ENCODE measurements at regions not wholly inside any gene's neighbourhood (a gene's known extent, or its start where the extent isn't known, plus 50 kb on each side); places are given as distances from the start of the nearest gene placed in this dataset.
"Not testable (repeated sequence)": the region's sequence is repeated elsewhere in the genome, so short reads cannot be mapped to it uniquely, and the experiment has no call there.

DNA sequence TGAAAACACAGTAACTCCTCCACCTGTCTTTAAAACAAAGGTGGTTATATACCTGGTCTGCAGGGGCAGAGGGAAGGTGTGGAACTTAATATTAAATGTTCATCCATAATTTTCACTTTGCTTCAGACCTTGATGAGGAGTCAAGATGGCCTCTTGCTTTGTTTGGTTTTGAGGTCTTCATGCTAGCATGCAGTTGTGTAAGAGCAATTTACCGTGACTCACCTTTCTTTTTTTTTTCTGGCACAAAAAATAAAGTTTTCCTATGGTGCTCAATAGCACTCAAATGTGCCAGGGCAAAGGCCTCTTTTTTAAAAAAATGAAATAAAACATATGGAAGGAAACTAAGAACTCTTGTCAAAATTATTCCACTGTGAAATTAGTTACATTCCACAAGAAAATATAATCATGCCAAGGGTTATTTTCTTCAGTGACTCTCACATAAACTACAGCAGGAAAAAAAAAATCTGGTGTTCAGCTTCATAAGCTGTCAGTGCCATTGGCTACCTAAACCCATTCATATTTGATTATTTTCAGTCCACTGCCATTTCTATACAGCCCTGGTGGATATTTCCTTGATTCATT is 128.2 kb downstream of the SLC7A11 start:
- FAIRE-seq: no peak

- FAIRE-seq: not testable (repeated sequence)
Measured at GRCh38 chr4:138112890-138113289, 129.3 kb downstream of the SLC7A11 start.

DNA sequence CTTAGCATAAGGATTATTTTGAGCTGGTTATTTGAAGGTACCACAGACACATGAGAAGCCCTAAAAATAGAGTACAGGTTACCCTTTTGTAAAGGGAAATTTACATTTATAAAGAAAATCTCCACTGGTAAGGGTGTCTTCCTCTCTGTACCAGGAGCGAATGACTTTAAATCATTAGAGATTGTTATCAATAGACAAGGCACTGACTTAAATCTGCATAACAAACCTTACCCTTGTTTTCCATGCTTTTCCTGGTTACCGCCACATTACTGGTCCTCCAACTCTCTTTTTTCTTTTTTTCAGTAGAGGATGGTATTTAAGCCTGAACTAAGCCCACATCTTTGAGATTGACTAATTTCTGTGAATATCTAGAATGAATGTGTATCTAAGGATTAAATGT is 129.8 kb downstream of the SLC7A11 start:
- FAIRE-seq: no peak

- FAIRE-seq: no peak
Measured at GRCh38 chr4:138111462-138112000, 130.6 kb downstream of the SLC7A11 start.

GRCh38 chr4:138110815-138111214 is 131.3 kb downstream of the SLC7A11 start:
- no peak for FAIRE-seq

DNA sequence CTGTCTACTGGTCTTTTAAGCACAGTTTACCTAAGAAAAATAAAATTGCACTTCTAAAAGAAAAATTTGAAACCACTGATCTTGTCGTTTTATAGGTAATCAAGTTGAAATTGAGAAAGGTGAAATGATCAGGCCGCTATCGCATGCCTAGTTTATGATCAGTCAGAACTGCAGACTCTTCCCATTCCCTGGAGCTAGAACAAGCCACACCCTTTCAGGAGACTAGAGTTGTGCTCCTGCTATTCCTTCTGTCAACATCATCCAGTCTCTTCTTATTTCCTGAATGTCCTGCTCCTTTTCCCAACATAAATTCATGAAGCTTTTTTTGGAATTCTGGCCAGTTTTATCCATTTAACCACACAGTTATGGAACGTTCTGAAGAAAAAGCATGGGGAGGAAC is 135.1 kb downstream of the SLC7A11 start:
- FAIRE-seq: no peak

GRCh38 chr4:138105331-138105730 is 136.8 kb downstream of the SLC7A11 start:
- no peak for FAIRE-seq

DNA sequence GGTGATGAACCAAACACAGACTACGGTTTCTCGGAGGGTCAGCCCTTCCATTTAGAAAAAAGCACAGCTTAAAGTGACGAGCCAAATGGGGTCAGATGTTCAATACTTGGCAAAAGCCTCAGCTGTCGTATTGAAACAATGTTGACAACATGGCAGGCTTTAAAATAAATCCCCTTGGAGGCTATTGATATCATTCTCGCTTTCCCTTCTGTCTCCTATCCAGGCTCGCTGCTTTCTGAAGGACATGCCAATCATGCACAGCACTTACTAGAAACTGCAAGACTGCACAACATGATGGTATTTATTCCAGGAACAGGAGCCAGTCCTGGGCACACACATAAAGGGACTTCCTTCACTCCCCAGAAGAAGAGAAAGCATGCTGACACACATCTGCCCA is 137.9 kb downstream of the SLC7A11 start:
- no peak for FAIRE-seq

DNA sequence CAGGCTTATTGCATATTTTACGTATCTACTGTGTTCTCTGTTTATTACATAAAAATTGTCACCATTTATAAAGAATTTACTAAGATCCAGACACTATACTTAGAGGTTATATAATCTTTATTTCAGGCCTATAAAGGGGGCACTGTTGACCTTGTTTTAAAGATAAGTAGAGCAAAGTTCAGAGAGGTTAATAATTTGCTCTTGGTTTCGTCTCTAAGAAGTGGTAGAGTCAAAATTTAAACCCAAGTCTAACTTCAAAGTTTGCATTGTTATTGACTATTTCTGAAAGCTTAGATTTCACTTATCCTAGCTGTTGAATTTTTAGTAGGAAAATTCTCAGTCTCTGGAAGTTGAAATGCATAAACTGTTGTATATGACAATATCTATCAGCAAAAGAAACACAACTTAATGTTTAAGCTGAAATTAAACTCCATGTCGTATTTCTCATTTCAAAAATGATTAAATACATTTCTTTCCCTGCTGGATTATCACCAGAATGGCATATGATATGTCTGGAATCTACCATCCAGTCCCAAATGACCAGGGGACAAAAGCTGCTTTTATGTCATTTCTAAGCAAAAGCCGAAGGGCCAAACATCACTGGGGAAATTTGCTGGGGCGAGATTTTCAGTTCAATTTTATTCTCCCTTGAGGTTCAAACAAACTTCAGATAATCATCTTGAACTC is 138.4 kb downstream of the SLC7A11 start:
- no peak for FAIRE-seq

- no peak for FAIRE-seq
Measured at GRCh38 chr4:138099385-138099784, 142.8 kb downstream of the SLC7A11 start.

DNA sequence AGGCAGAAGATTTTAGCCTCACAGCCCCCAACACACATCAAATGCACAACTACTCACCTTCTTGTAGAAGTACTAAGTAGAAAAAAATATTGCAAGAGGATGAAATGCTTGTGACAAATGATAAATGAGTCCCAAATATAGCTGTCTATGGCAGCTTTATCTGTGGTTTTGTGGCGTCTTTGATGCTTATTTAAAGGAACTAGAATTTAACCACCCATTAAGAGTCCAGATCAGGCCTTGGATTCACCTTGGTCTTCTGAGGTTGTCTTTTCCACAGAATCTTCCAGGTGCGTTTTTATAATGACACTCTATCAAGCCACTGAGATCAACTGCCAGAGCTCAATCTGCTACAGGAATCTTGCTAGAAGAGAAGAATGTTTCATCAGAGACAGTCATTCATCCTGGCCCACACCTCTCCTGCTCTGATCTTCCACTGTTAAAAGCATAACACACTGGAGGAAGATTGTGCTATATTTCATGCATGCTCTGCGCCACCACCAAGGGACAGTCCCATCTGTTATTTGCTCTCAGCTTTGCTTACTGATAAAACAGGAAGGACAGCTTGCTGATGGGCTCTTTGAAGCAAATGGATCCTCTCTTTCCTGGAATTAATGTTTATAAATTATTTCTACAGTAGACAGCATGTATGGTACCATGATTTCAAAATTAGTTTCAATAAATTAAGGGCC is 144.1 kb downstream of the SLC7A11 start:
- FAIRE-seq: no peak

DNA sequence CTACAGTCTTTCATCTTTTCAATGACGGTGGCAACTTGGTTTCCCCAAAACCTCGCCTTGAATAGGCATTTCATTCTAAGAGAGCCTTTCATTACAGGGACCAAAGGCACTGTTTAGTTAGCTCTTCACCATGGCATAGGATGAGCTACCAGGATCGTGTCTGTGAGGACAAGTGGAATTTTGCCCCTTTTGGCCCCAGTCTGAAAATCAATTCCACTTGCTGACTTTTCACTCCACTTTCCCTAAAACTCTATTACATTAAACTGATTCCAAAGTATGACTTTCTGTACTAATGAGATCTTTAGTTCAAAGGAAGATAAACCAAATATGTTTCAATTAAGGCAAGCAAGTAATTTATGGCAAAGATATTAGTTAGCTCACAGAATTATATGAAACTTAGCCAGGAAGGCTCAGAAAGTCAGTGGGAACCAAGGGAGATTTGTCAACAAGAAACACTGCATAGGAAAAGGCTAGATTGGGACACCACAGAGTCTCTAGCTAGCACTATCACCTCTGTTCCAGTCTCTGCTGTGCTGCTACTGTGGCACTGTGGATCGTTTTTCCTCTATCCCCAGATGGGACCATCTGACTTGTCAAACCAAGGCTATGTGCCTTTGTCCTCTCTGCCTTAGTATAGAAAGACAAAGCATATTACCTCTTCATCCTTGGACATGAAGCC is 145.6 kb downstream of the SLC7A11 start:
- no peak for FAIRE-seq

- no peak for FAIRE-seq
Measured at GRCh38 chr4:138095378-138095777, 146.8 kb downstream of the SLC7A11 start.

GRCh38 chr4:138092060-138092459 is 150.1 kb downstream of the SLC7A11 start:
- FAIRE-seq: no peak

GRCh38 chr4:138090918-138091676 is 151.1 kb downstream of the SLC7A11 start:
- FAIRE-seq: no peak

GRCh38 chr4:138090150-138090917 is 151.8 kb downstream of the SLC7A11 start:
- peak; percentile 89 for FAIRE-seq

DNA sequence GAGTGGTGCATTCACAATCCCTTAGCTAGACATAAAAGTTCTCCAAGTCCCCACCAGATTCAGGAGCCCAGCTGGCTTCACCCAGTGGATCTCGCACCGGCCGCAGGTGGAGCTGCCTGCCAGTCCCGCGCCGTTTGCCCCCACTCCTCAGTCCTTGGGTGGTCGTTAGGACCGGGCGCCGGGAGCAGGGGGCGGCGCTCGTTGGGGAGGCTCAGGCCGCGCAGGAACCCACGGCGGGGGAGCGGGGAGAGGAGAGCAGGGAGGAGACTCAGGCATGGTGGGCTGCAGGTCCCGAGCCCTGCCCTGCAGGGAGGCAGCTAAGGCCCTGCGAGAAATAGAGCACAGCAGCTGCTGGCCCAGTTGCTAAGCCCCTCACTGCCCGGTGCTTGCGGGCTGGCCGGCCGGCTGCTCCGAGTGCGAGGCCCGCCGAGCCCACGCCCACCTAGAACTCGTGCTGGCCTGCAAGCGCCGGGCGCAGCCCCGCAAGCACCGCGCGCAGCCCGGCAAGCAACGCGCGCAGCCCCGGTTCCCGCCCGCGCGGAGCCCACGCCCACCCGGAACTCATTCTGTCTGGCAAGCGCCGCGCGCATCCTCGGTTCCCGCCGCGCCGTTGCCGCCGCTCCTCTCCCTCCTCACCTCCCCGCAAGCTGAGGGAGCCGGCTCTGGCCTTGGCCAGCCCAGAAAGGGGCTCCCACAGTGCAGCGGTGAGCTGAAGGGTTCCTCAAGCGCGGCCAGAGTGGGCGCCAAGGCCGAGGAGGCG is 153.5 kb downstream of the SLC7A11 start:
- no peak for FAIRE-seq

- FAIRE-seq: no peak
Measured at GRCh38 chr4:138087066-138087719, 155.0 kb downstream of the SLC7A11 start.

GRCh38 chr4:138086611-138087041 is 155.5 kb downstream of the SLC7A11 start:
- FAIRE-seq: no peak

- FAIRE-seq: no peak
Measured at GRCh38 chr4:138085736-138086305, 156.3 kb downstream of the SLC7A11 start.

Data from TTC549 (cell line).